ENCODE measurements at regions not wholly inside any gene's neighbourhood (a gene's known extent, or its start where the extent isn't known, plus 50 kb on each side); places are given as distances from the start of the nearest gene placed in this dataset.

DNA sequence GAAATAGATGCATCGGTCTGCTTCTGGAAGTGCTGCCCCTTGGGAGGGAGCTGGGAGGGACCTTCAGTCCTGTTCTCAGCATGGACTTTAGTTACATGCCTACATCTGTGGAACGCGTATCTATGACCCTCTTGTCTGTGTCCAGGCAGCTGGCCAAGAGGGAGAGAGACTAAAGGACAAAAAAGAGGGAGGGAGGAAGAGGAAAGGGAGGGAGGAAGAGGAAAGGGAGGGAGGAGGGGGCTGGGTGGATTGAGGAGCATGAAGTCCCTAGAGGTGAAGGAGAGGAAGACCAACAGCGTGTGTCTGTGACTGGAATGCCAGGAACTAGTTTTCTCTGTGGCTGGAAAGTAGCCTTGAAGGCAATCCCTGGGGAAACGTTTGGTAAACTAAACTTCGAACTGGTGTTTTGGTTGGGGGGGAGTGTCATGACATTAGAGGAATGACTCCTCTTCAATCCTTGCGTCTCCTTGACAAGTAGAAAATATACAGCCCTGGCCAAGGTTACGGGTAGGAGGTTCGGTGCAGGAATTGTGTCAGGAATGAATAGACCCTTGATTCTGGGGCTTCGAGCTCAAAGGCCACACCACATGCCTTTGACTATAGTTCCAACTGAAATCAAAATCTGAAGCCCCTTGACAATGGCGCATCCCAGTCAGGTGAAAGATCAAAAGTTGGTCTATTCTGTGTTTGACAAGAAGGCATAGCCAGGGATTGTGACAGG is 52.0 kb upstream of the PLEKHG1 start (continued):
- TF ChIP-seq, protein P1, sequence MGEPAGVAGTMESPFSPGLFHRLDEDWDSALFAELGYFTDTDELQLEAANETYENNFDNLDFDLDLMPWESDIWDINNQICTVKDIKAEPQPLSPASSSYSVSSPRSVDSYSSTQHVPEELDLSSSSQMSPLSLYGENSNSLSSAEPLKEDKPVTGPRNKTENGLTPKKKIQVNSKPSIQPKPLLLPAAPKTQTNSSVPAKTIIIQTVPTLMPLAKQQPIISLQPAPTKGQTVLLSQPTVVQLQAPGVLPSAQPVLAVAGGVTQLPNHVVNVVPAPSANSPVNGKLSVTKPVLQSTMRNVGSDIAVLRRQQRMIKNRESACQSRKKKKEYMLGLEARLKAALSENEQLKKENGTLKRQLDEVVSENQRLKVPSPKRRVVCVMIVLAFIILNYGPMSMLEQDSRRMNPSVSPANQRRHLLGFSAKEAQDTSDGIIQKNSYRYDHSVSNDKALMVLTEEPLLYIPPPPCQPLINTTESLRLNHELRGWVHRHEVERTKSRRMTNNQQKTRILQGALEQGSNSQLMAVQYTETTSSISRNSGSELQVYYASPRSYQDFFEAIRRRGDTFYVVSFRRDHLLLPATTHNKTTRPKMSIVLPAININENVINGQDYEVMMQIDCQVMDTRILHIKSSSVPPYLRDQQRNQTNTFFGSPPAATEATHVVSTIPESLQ (CRISPR knock-in tag; conservative IDR thresholded peaks at IDR 0.05), result no peak
- no peak for TF ChIP-seq ZNF569 (CRISPR knock-in tag; IDR thresholded peaks at IDR 0.05; ENCODE audit: borderline replicate concordance)
- no peak for TF ChIP-seq E2F5 (CRISPR knock-in tag; conservative IDR thresholded peaks at IDR 0.05)
- TF ChIP-seq, protein P2, sequence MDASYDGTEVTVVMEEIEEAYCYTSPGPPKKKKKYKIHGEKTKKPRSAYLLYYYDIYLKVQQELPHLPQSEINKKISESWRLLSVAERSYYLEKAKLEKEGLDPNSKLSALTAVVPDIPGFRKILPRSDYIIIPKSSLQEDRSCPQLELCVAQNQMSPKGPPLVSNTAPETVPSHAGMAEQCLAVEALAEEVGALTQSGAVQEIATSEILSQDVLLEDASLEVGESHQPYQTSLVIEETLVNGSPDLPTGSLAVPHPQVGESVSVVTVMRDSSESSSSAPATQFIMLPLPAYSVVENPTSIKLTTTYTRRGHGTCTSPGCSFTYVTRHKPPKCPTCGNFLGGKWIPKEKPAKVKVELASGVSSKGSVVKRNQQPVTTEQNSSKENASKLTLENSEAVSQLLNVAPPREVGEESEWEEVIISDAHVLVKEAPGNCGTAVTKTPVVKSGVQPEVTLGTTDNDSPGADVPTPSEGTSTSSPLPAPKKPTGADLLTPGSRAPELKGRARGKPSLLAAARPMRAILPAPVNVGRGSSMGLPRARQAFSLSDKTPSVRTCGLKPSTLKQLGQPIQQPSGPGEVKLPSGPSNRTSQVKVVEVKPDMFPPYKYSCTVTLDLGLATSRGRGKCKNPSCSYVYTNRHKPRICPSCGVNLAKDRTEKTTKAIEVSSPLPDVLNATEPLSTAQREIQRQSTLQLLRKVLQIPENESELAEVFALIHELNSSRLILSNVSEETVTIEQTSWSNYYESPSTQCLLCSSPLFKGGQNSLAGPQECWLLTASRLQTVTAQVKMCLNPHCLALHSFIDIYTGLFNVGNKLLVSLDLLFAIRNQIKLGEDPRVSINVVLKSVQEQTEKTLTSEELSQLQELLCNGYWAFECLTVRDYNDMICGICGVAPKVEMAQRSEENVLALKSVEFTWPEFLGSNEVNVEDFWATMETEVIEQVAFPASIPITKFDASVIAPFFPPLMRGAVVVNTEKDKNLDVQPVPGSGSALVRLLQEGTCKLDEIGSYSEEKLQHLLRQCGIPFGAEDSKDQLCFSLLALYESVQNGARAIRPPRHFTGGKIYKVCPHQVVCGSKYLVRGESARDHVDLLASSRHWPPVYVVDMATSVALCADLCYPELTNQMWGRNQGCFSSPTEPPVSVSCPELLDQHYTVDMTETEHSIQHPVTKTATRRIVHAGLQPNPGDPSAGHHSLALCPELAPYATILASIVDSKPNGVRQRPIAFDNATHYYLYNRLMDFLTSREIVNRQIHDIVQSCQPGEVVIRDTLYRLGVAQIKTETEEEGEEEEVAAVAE (CRISPR knock-in tag; IDR thresholded peaks at IDR 0.05; ENCODE audit: borderline replicate concordance), result no peak
- TF ChIP-seq ZNF34 (CRISPR knock-in tag; IDR thresholded peaks at IDR 0.05; ENCODE audit: borderline replicate concordance), result 0 out of 2 replicates have a peak, but pooled peaks have one; percentile 69
- TF ChIP-seq ZNF562 (CRISPR knock-in tag; IDR thresholded peaks at IDR 0.05; ENCODE audit: borderline replicate concordance), result no peak
- no peak for TF ChIP-seq ISL2 (CRISPR knock-in tag; IDR thresholded peaks at IDR 0.05)
- TF ChIP-seq REL (CRISPR knock-in tag; conservative IDR thresholded peaks at IDR 0.05), result no peak
- no peak for TF ChIP-seq TBL1XR1 (IDR thresholded peaks at IDR 0.05; ENCODE audit: borderline replicate concordance, low read length, partially characterized antibody)
- no peak for TF ChIP-seq RFXAP (CRISPR knock-in tag; IDR thresholded peaks at IDR 0.05; ENCODE audit: borderline replicate concordance)
- TF ChIP-seq, protein P3, sequence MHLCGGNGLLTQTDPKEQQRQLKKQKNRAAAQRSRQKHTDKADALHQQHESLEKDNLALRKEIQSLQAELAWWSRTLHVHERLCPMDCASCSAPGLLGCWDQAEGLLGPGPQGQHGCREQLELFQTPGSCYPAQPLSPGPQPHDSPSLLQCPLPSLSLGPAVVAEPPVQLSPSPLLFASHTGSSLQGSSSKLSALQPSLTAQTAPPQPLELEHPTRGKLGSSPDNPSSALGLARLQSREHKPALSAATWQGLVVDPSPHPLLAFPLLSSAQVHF (CRISPR knock-in tag; IDR thresholded peaks at IDR 0.05), result no peak
- no peak for TF ChIP-seq POLR2AphosphoS2 (IDR thresholded peaks at IDR 0.05; ENCODE audit: low read depth, low read length)
- no peak for TF ChIP-seq MTA3 (CRISPR knock-in tag; IDR thresholded peaks at IDR 0.05)
- no peak for TF ChIP-seq TAF15 (IDR thresholded peaks at IDR 0.05; ENCODE audit: low read depth, low read length, poor library complexity, severe bottlenecking)
- no peak; the same call in 1 of the 2 replicates for TF ChIP-seq ZNF33B (CRISPR knock-in tag; IDR thresholded peaks at IDR 0.05)
- no peak for TF ChIP-seq U2AF1 (optimal IDR thresholded peaks at IDR 0.05; ENCODE audit: low read depth, low read length)
- TF ChIP-seq MTF1 (CRISPR knock-in tag; IDR thresholded peaks at IDR 0.05), result no peak
- TF ChIP-seq ZNF691 (CRISPR knock-in tag; IDR thresholded peaks at IDR 0.05; ENCODE audit: borderline replicate concordance, low read depth), result 0 out of 2 replicates have a peak, but pooled peaks have one; percentile 22
- TF ChIP-seq ZFAT (CRISPR knock-in tag; conservative IDR thresholded peaks at IDR 0.05), result no peak
- no peak for TF ChIP-seq ZNF768 (CRISPR knock-in tag; IDR thresholded peaks at IDR 0.05)
- no peak for TF ChIP-seq ZNF773 (CRISPR knock-in tag; IDR thresholded peaks at IDR 0.05; ENCODE audit: borderline replicate concordance)
- TF ChIP-seq POLR2G (IDR thresholded peaks at IDR 0.05; ENCODE audit: low read depth, low read length), result no peak

All from HepG2 (cell line).